Liver (tissue), 2 donors: ENCODE measurements at regions not wholly inside any gene's neighbourhood (a gene's known extent, or its start where the extent isn't known, plus 50 kb on each side); places are given as distances from the start of the nearest gene placed in this dataset.

Source experiments
- MAX ChIP-seq: IDR thresholded peaks from 2 replicates; pipeline ENCODE4 v1.6.1; 2016; ENCODE audit warnings: antibody characterized with exemption
- TF ChIP-seq, protein P1 (sequence below): fragments of 150-350 bp; IDR thresholded peaks from 2 replicates; pipeline ENCODE4 v1.5.1; 2017; ENCODE audit warnings: improper control_type of control experiment, low read depth, low read length; ENCODE audit not compliant: missing input control
- TF ChIP-seq, protein P2 (sequence below): IDR thresholded peaks from 2 replicates; pipeline ENCODE4 v1.6.1; 2016; ENCODE audit warnings: antibody characterized with exemption, mild to moderate bottlenecking
- donor health status: healthy.

GRCh38 chr15:25544076-25544475, 105.3 kb upstream of the UBE3A start:
- TF ChIP-seq, protein P1, sequence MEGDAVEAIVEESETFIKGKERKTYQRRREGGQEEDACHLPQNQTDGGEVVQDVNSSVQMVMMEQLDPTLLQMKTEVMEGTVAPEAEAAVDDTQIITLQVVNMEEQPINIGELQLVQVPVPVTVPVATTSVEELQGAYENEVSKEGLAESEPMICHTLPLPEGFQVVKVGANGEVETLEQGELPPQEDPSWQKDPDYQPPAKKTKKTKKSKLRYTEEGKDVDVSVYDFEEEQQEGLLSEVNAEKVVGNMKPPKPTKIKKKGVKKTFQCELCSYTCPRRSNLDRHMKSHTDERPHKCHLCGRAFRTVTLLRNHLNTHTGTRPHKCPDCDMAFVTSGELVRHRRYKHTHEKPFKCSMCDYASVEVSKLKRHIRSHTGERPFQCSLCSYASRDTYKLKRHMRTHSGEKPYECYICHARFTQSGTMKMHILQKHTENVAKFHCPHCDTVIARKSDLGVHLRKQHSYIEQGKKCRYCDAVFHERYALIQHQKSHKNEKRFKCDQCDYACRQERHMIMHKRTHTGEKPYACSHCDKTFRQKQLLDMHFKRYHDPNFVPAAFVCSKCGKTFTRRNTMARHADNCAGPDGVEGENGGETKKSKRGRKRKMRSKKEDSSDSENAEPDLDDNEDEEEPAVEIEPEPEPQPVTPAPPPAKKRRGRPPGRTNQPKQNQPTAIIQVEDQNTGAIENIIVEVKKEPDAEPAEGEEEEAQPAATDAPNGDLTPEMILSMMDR = no peak
- no peak for TF ChIP-seq MAX
- TF ChIP-seq, protein P2, sequence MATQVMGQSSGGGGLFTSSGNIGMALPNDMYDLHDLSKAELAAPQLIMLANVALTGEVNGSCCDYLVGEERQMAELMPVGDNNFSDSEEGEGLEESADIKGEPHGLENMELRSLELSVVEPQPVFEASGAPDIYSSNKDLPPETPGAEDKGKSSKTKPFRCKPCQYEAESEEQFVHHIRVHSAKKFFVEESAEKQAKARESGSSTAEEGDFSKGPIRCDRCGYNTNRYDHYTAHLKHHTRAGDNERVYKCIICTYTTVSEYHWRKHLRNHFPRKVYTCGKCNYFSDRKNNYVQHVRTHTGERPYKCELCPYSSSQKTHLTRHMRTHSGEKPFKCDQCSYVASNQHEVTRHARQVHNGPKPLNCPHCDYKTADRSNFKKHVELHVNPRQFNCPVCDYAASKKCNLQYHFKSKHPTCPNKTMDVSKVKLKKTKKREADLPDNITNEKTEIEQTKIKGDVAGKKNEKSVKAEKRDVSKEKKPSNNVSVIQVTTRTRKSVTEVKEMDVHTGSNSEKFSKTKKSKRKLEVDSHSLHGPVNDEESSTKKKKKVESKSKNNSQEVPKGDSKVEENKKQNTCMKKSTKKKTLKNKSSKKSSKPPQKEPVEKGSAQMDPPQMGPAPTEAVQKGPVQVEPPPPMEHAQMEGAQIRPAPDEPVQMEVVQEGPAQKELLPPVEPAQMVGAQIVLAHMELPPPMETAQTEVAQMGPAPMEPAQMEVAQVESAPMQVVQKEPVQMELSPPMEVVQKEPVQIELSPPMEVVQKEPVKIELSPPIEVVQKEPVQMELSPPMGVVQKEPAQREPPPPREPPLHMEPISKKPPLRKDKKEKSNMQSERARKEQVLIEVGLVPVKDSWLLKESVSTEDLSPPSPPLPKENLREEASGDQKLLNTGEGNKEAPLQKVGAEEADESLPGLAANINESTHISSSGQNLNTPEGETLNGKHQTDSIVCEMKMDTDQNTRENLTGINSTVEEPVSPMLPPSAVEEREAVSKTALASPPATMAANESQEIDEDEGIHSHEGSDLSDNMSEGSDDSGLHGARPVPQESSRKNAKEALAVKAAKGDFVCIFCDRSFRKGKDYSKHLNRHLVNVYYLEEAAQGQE = no peak
